ENCODE measurements at regions not wholly inside any gene's neighbourhood (a gene's known extent, or its start where the extent isn't known, plus 50 kb on each side); places are given as distances from the start of the nearest gene placed in this dataset.
"Not testable (repeated sequence)": the region's sequence is repeated elsewhere in the genome, so short reads cannot be mapped to it uniquely, and the experiment has no call there.

DNA sequence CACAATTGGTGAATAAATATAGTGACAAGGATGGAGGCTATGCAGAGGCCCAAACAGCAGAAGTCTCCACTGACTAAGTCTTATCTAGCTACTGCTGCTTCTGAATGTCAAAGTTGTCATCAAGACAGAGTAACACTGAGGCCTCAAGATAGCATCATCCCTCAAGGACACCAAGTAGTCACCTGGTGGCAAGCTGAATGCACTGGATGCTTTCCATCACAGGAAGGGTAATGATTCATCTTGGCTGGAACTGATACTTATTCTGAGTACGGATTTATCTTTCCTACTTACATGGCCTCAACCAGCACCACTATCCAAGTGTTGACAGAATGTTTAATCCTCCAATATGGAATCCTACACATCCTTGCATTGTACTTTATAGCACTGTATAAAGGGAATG, 2997.8 kb upstream of the TEKT4 start:
- H3K9me3 ChIP-seq; H3K27ac ChIP-seq; H3K36me3 ChIP-seq; intact Hi-C loops (cut with DNase I); H3K4me3 ChIP-seq; H3K27me3 ChIP-seq; H3K4me1 ChIP-seq; ATAC-seq; DNase-seq: not testable (repeated sequence)
- 19% methylated on average over 1 of the region's 1 CpG for WGBS (ENCODE audit: insufficient coverage, low coverage, low lambda C conversion rate, missing lambda C conversion rate)

DNA sequence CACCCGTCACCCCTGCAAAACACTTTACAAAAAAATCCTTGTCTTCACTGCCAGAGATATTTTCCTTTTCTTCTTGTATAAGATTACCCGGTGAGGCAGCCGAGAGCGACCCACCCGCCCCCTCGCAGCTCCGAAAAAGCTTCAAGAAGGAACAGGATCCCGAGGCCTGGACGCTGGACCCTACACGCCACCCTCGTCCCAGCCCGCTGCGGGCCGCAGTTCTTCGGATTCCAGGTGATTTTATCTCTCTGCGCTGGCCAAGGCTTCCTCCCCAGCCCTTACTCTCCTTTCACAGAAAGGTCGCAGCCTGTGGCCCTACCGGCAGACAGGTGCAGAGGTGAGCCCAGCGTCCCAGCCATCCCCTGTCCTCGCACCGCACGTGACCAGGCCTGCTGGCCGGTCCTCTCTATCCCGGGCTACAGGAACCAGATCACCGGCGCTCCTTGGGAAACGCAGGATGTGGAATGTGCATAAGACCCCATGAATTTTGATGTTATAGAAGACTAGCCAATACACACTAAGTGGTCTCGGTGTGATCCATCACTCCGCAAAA, 2993.5 kb upstream of the TEKT4 start:
- peak in 1 of 3 donors; percentile 54 for DNase-seq

GRCh38 chr2:91895091-91895490, 2976.1 kb upstream of the TEKT4 start:
- H3K27me3 ChIP-seq; H3K36me3 ChIP-seq; H3K9me3 ChIP-seq; intact Hi-C loops (cut with DNase I); H3K4me1 ChIP-seq; H3K4me3 ChIP-seq; H3K27ac ChIP-seq; DNase-seq; ATAC-seq: not testable (repeated sequence)
- 9% methylated on average over 5 of the region's 5 CpGs for WGBS (ENCODE audit: insufficient coverage, low coverage, low lambda C conversion rate, missing lambda C conversion rate)
- TF ChIP-seq, protein P1, sequence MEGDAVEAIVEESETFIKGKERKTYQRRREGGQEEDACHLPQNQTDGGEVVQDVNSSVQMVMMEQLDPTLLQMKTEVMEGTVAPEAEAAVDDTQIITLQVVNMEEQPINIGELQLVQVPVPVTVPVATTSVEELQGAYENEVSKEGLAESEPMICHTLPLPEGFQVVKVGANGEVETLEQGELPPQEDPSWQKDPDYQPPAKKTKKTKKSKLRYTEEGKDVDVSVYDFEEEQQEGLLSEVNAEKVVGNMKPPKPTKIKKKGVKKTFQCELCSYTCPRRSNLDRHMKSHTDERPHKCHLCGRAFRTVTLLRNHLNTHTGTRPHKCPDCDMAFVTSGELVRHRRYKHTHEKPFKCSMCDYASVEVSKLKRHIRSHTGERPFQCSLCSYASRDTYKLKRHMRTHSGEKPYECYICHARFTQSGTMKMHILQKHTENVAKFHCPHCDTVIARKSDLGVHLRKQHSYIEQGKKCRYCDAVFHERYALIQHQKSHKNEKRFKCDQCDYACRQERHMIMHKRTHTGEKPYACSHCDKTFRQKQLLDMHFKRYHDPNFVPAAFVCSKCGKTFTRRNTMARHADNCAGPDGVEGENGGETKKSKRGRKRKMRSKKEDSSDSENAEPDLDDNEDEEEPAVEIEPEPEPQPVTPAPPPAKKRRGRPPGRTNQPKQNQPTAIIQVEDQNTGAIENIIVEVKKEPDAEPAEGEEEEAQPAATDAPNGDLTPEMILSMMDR (IDR thresholded peaks at IDR 0.05) = peak; percentile 22 to 48 (median 35)

More for the DNA sequence above, 2993.5 kb upstream of the TEKT4 start:
- 74% methylated on average over 22 of the region's 29 CpGs for WGBS (ENCODE audit: insufficient coverage, low coverage, low lambda C conversion rate, missing lambda C conversion rate)
- H3K27me3 ChIP-seq; H3K36me3 ChIP-seq; H3K9me3 ChIP-seq; H3K27ac ChIP-seq; ATAC-seq; H3K4me1 ChIP-seq; intact Hi-C loops (cut with DNase I); H3K4me3 ChIP-seq: not testable (repeated sequence)

DNA sequence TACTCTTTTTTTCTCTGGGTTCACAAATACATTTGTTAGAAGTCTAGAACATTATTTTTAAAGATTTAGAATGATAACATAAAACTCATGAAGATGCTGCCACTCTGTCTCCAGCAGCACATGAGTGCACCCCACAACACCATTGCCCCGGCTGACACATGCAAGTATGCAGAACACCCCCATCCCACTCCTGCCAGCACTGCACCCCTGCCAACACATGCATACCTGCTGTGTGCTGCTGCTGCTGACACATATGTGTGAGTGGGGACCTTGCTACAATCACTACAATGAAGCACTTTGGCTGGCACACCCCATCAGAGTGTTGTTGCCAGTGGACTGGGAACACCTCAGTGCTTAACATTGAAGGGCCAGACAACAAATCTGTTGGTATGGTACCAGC, 2953.6 kb upstream of the TEKT4 start:
- H3K27me3 ChIP-seq; intact Hi-C loops (cut with DNase I); DNase-seq; H3K4me1 ChIP-seq; H3K4me3 ChIP-seq; ATAC-seq; H3K27ac ChIP-seq; H3K36me3 ChIP-seq; H3K9me3 ChIP-seq: not testable (repeated sequence)
- 38% methylated on average over 1 of the region's 1 CpG for WGBS (ENCODE audit: insufficient coverage, low coverage, low lambda C conversion rate, missing lambda C conversion rate)

Small RNAs in the stretch of these regions (small RNA-seq; reads per million reads assigned to genes)
- gene AC127391.1 = 0 reads per million in 2 experiments
